Osteocyte (in vitro differentiated cells): ENCODE measurements at regions not wholly inside any gene's neighbourhood (a gene's known extent, or its start where the extent isn't known, plus 50 kb on each side); places are given as distances from the start of the nearest gene placed in this dataset.

ENCODE experiments used
- DNase-seq: peaks from one replicate; pipeline ENCODE4 v3.0.0; 2021; ENCODE audit warnings: mixed read lengths; ENCODE audit not compliant: unreplicated experiment; ENCODE audit errors: extremely low spot score
- H3K27ac Mint-ChIP-seq: one replicate; pipeline ENCODE4 v1.8.0; 2021; ENCODE audit warnings: mild to moderate bottlenecking, mixed read lengths; ENCODE audit not compliant: unreplicated experiment
- H3K27me3 Mint-ChIP-seq: one replicate; pipeline ENCODE4 v1.8.0; 2021; ENCODE audit warnings: mixed read lengths; ENCODE audit not compliant: unreplicated experiment
- H3K36me3 Mint-ChIP-seq: one replicate; pipeline ENCODE4 v1.8.0; 2021; ENCODE audit warnings: mixed read lengths; ENCODE audit not compliant: unreplicated experiment
- H3K4me1 Mint-ChIP-seq: one replicate; pipeline ENCODE4 v1.8.0; 2021; ENCODE audit warnings: mixed read lengths; ENCODE audit not compliant: unreplicated experiment
- H3K4me3 Mint-ChIP-seq: one replicate; pipeline ENCODE4 v1.8.0; 2021; ENCODE audit warnings: mild to moderate bottlenecking, moderate library complexity, mixed read lengths; ENCODE audit not compliant: unreplicated experiment
- H3K9me3 Mint-ChIP-seq: one replicate; pipeline ENCODE4 v1.8.0; 2021; ENCODE audit warnings: mixed read lengths; ENCODE audit not compliant: unreplicated experiment
- CTCF ChIP-seq: fragments of 200-600 bp; sonication (generic); IDR thresholded peaks from 2 replicates; pipeline ENCODE4 v1.5.0; 2021; ENCODE audit warnings: antibody characterized with exemption, mild to moderate bottlenecking, moderate library complexity

GRCh38 chr7:156461881-156462665, 178.5 kb upstream of the RNF32 start:
- TF ChIP-seq CTCF: no peak
- H3K9me3 Mint-ChIP-seq: peaks cover 7% of the 10 kb centered on the region
- no peaks in the 10 kb centered on the region for H3K4me1 Mint-ChIP-seq
- DNase-seq: no peak
- H3K4me3 Mint-ChIP-seq: no peak overlapping the region
- H3K27ac Mint-ChIP-seq: no peak overlapping the region
- H3K27me3 Mint-ChIP-seq: no peaks in the 10 kb centered on the region
- H3K36me3 Mint-ChIP-seq: no peaks in the 10 kb centered on the region

- DNase-seq: no peak
- Mint-ChIP-seq H3K9me3 (peaks cover 10% of the 10 kb centered on the region), H3K27me3 (no peaks in the 10 kb centered on the region), H3K27ac (no peak overlapping the region), H3K36me3 (no peaks in the 10 kb centered on the region), H3K4me1 (no peaks in the 10 kb centered on the region), H3K4me3 (no peak overlapping the region)
- no peak for TF ChIP-seq CTCF
Measured at GRCh38 chr7:156460858-156461627, 179.5 kb upstream of the RNF32 start.

GRCh38 chr7:156459582-156459981, 181.0 kb upstream of the RNF32 start:
- H3K4me3 Mint-ChIP-seq: no peak overlapping the region
- no peaks in the 10 kb centered on the region for H3K4me1 Mint-ChIP-seq
- H3K27me3 Mint-ChIP-seq: no peaks in the 10 kb centered on the region
- H3K9me3 Mint-ChIP-seq: peaks cover 11% of the 10 kb centered on the region
- H3K27ac Mint-ChIP-seq: no peak overlapping the region
- DNase-seq: no peak
- no peak for TF ChIP-seq CTCF
- no peaks in the 10 kb centered on the region for H3K36me3 Mint-ChIP-seq

GRCh38 chr7:156459067-156459466, 181.5 kb upstream of the RNF32 start:
- Mint-ChIP-seq H3K36me3 (no peaks in the 10 kb centered on the region), H3K9me3 (peaks cover 11% of the 10 kb centered on the region), H3K4me3 (no peak overlapping the region), H3K27ac (no peak overlapping the region), H3K27me3 (no peaks in the 10 kb centered on the region), H3K4me1 (no peaks in the 10 kb centered on the region)
- DNase-seq: no peak
- no peak for TF ChIP-seq CTCF

- no peak for DNase-seq
- no peaks in the 10 kb centered on the region for H3K4me1 Mint-ChIP-seq
- no peak overlapping the region for H3K27ac Mint-ChIP-seq
- no peak for TF ChIP-seq CTCF
- no peaks in the 10 kb centered on the region for H3K27me3 Mint-ChIP-seq
- H3K36me3 Mint-ChIP-seq: no peaks in the 10 kb centered on the region
- H3K4me3 Mint-ChIP-seq: no peak overlapping the region
- H3K9me3 Mint-ChIP-seq: peaks cover 11% of the 10 kb centered on the region
Measured at GRCh38 chr7:156458011-156458410, 182.6 kb upstream of the RNF32 start.
